Mononuclear cell (primary cell): ENCODE measurements at regions not wholly inside any gene's neighbourhood (a gene's known extent, or its start where the extent isn't known, plus 50 kb on each side); places are given as distances from the start of the nearest gene placed in this dataset.

ENCODE experiments used
- H3K27me3 ChIP-seq: 2 replicates; pipeline ENCODE4 v1.6.0; 2011; ENCODE audit warnings: low read length, control low read depth; ENCODE audit not compliant: insufficient read depth
- H3K4me1 ChIP-seq: 2 replicates; pipeline ENCODE4 v1.5.1; 2011; ENCODE audit warnings: mild to moderate bottlenecking, low read length, control low read depth; ENCODE audit not compliant: insufficient read depth
- H3K4me3 ChIP-seq: 2 replicates; pipeline ENCODE4 v1.5.1; 2011; ENCODE audit warnings: mild to moderate bottlenecking, low read length, moderate library complexity
- H3K9me3 ChIP-seq: 2 replicates; pipeline ENCODE4 v1.5.1; 2011; ENCODE audit warnings: low read depth, mild to moderate bottlenecking, control low read depth, low read length

DNA sequence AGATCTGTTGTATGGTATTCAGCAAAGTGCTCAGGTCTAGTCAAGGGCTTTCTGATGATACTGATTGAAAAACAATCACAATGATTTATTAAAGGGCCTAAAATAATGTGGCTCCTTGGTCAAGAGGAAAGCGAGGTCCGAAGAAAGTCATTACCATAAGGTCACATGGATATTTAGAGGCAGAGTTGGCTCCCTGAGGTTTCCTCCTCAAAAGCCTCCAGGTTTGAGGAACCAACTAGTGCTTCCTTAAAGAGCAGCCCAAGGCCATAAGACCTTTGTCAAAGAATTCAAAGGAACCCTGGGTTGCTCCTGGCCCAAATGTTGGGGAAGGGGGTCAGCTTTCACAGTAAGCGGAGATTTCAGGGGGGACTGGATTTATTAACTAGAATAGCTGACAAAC lies 280.7 kb upstream of the ATP5MC3 start:
- no peaks in the 10 kb centered on the region for H3K27me3 ChIP-seq
- H3K4me3 ChIP-seq = no peak overlapping the region
- H3K4me1 ChIP-seq = peaks cover 21% of the 10 kb centered on the region
- no peaks in the 10 kb centered on the region for H3K9me3 ChIP-seq

DNA sequence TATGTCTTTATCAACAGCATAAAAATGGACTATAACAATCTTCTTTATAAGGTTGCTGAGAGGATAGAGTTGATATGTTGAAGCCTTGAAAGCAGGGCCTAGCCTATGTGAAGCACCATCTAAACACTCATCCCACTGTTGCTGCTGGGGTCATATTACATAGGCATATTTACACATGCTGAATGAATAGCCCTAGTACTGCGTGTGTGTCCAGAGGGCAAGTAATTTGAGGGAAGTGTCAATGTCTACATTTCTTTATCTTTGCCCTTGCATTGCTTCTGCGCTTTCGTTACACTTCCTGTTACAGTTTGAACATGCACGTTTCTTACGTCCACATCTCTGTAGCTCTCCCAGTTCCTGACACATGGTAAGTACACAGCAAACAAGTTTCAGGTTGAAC lies 280.3 kb upstream of the ATP5MC3 start:
- peaks cover 21% of the 10 kb centered on the region for H3K4me1 ChIP-seq
- H3K27me3 ChIP-seq = no peaks in the 10 kb centered on the region
- no peak overlapping the region for H3K4me3 ChIP-seq
- no peaks in the 10 kb centered on the region for H3K9me3 ChIP-seq

DNA sequence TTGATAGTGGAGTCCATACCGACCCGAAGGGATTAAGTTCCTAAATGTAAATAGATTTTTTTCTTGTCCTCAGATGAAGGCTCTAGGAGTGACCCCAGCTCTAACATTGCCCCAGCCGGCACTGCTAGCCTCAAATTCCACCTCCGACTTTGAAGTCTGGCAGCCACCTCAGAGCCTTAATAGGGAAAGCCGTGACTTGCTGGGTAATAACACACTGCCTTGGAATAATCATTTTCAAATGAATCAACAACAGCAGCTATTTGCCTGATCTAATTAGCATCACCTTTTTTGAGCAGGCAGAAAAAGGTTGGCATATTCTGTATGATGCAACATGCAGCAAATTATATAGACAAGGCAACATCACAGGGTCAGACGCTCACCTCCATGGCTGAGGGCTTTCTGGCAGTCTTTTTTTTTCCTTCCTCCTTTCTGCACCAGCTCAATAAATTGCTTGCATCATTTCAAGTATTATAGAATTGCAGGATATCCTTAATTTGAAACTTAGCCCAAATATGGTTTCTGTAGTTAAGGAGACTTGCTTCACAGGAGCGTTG lies 276.5 kb upstream of the ATP5MC3 start:
- Histone ChIP-seq H3K4me1 (peaks cover 9% of the 10 kb centered on the region), H3K4me3 (no peak overlapping the region), H3K27me3 (no peaks in the 10 kb centered on the region), H3K9me3 (no peaks in the 10 kb centered on the region)

DNA sequence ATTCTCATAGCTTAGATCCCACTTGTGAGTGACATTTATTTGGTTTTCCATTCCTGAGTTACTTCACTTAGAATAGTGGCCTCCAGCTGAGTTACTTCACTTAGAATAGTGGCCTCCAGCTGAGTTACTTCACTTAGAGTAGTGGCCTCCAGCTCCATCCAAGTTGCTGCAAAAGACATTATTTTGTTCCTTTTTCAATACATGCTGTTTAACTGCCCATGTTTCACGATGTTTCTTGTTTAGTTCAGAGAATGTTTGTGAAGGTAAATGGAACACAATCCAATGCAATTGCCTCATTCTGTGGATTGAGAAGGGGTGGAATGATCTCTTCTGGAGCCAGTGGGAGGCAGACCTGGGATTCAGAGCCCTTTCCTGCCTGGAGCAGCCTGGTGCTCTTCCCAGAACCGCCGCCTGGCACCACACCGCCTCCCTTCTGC lies 273.5 kb upstream of the ATP5MC3 start:
- Histone ChIP-seq H3K4me3 (no peak overlapping the region), H3K27me3 (no peaks in the 10 kb centered on the region), H3K9me3 (no peaks in the 10 kb centered on the region), H3K4me1 (no peaks in the 10 kb centered on the region)

DNA sequence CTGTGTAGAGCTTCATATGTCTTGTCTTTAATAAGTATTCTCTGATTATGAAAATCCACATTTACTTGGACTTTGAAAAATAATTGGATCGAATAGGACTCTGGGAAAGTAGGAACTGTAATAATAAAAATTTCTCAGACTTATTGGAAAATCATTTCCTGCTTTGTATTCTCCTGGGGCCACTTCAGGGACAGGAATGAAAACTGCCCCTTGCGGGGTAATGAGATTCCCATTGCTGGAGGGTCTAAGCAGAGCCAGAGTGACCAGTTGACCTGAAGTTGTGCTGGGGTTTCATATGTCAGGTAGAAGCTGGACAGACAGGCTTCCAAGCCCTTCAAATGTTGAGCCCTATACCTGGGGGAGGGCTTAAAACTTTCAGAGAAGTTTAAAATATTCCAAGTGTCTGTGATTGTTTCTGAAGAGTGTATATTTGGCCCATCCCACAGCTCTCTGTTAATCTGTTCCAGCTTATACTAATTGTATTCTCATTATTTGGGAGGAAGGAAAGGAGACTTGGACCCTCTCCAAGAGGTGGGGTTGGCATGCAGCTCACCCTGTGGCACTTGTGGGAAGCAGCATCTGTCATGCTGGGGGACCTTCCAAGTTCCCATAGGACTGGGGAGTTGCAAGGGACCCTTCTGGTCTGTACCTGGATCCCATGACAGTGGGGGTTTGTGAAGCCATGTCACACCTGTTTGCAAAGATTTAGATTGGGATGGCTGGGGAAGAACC lies 268.7 kb upstream of the ATP5MC3 start:
- H3K9me3 ChIP-seq = no peaks in the 10 kb centered on the region
- no peaks in the 10 kb centered on the region for H3K4me1 ChIP-seq
- no peaks in the 10 kb centered on the region for H3K27me3 ChIP-seq
- no peak overlapping the region for H3K4me3 ChIP-seq

DNA sequence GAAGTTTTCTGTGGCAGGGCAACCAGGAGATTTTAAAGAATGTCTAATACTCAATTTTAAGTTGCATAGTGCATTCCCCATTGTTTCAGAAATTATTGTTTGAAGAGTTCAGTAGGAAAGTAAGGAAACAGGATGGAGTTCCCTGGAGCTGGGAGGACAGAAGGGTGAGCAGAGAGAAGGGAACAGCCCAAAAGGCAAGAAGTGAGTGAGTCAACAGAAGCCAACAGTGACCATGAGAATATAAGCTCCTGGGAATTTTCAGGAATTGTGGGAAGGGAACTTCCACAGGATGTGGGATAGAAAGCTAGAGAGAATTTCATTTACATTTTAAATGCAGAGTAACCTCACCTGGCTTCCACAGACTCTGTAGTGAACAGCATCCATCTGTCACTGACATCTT lies 268.1 kb upstream of the ATP5MC3 start:
- H3K9me3 ChIP-seq = no peaks in the 10 kb centered on the region
- H3K4me1 ChIP-seq = no peaks in the 10 kb centered on the region
- no peak overlapping the region for H3K4me3 ChIP-seq
- H3K27me3 ChIP-seq = no peaks in the 10 kb centered on the region

DNA sequence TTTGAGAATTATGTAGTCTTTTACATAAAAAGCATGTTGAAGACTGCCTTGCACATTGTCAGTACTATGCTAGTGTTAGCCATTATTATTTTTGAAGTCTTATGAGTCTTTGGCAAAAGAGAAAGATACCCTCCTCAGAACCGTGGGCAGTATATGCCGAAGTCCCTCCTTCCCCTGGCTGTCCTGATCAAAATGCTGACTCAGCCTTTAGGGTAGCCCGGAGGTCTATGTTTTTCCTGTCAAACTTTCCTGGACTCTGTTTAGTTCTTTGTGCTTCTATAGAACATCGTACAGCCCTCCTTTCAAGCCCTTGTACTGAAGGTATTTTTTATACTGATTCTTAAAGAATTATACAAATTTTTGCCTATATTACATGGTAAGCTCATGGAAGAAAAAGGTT lies 264.7 kb upstream of the ATP5MC3 start:
- no peaks in the 10 kb centered on the region for H3K4me1 ChIP-seq
- no peaks in the 10 kb centered on the region for H3K27me3 ChIP-seq
- no peak overlapping the region for H3K4me3 ChIP-seq
- H3K9me3 ChIP-seq = no peaks in the 10 kb centered on the region

DNA sequence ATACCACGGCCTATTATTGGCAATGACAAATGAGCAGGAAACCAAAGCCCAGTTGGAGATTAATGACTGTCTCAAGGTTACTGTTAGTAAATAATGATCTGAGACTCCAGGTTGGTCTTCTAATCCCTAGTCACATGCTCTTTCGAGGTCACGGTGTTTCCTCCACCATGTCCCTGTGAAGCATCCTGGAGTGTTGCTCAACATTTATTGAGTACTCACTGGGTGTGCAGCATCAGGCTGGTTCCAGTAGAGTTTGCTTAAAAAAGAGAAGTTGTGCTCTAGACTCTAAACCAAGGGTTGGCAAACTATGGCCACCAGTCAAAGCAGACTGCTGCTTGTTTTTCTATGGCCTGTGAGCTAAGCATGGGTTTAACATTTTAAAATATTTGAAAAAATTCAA lies 263.8 kb upstream of the ATP5MC3 start:
- Histone ChIP-seq H3K27me3 (no peaks in the 10 kb centered on the region), H3K4me1 (no peaks in the 10 kb centered on the region), H3K9me3 (no peaks in the 10 kb centered on the region), H3K4me3 (no peak overlapping the region)

DNA sequence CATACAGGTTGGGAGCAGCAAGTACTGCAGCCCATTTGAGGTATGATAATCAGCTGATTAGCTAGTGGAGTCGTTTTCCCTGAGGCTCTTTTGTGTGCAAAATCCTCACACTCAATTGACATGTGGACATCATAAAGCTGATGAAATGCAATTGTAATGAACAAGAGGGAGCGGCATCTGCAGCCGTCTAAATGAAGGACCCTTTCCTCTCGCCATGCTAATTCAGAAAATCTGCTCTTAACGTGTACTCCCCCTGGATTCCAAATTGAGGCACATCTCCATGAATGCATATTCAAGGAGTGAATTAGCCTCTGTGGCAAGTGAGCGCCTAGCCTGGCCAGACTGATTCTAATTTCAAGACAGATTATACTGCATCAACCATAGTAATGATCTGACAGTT lies 260.9 kb upstream of the ATP5MC3 start:
- no peaks in the 10 kb centered on the region for H3K27me3 ChIP-seq
- no peak overlapping the region for H3K4me3 ChIP-seq
- H3K9me3 ChIP-seq = no peaks in the 10 kb centered on the region
- no peaks in the 10 kb centered on the region for H3K4me1 ChIP-seq

DNA sequence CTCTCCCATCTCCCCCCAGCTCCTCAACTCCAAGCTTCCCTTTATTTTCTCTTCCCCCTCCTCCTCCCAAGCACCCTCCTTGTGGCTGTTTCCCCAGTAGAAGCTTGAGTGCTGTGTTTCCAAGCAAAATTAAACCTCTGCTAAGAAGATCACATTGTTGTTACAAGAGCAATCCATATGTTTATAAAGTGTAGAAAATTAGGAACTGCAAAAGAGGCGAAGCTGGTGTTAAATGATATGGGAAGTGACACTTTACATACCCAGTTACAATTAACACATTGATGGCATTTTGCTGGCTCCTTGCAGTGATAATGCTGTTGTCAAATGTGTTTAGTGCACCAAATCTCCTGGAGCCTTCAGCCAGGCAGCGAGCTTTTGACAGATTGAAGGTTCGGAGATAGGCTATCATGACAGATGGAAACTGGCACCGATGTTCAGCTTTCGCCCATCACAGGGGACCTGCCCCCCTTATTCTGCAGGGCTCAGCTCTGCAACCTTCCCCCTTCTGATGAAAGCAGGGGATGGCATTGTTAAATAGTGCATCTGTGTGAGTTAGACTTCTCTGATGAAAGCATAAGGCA lies 259.8 kb upstream of the ATP5MC3 start:
- Histone ChIP-seq H3K9me3 (no peaks in the 10 kb centered on the region), H3K4me1 (no peaks in the 10 kb centered on the region), H3K27me3 (no peaks in the 10 kb centered on the region), H3K4me3 (no peak overlapping the region)

DNA sequence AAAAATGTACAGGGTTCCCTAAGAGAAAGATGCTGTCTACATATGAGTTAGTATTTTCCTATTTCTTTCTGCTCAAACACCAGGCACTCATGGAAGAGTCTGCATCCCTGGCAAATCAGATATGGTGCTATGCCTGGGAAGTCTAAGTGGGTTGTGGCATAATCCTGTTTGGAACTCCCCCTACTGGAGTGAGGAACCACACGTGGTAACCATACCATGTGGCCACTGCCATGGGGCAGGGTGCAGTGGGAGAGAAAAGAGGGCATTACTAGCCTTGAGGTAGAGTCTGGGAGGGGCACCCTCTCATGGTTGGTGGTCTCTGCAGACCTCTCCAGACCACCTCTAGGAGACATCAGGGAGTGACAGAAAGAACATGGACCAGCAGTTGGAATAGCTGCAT lies 257.9 kb upstream of the ATP5MC3 start:
- H3K4me1 ChIP-seq = no peaks in the 10 kb centered on the region
- no peaks in the 10 kb centered on the region for H3K9me3 ChIP-seq
- H3K27me3 ChIP-seq = no peaks in the 10 kb centered on the region
- no peak overlapping the region for H3K4me3 ChIP-seq

DNA sequence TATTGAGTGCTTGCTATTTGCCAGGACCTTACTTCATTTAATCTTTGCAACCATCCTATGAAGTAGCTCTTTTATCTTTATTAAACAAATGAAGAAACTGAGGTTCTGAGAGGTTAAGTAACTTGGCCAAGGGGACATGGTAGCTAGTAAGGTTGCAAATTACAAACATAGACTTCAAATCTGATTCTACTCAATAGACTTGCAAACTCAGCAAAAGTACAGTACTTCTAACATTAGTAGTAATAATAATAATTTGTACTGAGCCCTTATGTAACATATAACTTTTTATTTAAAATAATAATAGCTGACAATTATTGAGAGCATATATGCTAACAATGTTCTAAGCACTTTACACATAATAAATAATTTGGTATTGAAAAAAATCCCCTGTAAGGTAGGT lies 255.7 kb upstream of the ATP5MC3 start:
- no peak overlapping the region for H3K4me3 ChIP-seq
- H3K27me3 ChIP-seq = no peaks in the 10 kb centered on the region
- H3K4me1 ChIP-seq = no peaks in the 10 kb centered on the region
- H3K9me3 ChIP-seq = no peaks in the 10 kb centered on the region

DNA sequence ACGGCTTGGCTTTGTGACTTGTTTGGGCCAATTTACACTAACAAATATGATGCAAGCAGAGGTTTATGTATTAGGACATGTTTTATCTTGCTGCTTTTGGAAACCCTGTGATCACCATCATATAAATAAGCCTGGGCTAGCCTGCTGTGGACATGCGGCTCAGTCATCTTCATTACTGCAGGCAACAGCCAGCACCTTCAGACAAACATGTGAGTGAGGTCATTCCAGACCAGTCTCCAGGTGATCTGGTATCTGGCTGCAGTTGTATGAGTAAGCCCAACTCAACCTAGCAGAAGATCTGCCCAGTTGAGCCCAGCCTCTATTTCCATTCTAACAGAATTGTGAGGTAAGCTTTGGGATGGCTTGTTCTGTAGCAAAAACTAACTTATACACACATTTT lies 254.6 kb upstream of the ATP5MC3 start:
- H3K4me1 ChIP-seq = no peaks in the 10 kb centered on the region
- no peak overlapping the region for H3K4me3 ChIP-seq
- no peaks in the 10 kb centered on the region for H3K9me3 ChIP-seq
- H3K27me3 ChIP-seq = no peaks in the 10 kb centered on the region

DNA sequence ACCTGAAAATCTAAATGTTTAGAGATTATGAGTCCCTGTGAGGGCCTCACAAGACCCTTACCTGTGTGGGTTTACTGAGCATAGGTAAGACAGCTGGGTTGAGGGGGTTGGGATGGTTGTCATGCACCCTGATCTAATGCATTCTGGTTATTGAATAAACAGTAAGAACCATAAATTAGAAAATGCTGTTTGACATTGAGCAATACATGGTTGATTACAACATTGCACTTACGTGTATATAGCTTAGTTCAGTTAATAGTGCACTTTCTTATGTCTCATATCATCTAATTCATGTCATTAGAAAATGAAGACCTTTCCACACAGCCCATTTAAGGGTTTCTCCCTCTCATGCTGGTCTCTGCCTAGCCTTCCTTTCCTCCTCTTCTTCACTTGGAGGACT lies 253.5 kb upstream of the ATP5MC3 start:
- Histone ChIP-seq H3K4me1 (no peaks in the 10 kb centered on the region), H3K27me3 (no peaks in the 10 kb centered on the region), H3K4me3 (no peak overlapping the region), H3K9me3 (no peaks in the 10 kb centered on the region)

DNA sequence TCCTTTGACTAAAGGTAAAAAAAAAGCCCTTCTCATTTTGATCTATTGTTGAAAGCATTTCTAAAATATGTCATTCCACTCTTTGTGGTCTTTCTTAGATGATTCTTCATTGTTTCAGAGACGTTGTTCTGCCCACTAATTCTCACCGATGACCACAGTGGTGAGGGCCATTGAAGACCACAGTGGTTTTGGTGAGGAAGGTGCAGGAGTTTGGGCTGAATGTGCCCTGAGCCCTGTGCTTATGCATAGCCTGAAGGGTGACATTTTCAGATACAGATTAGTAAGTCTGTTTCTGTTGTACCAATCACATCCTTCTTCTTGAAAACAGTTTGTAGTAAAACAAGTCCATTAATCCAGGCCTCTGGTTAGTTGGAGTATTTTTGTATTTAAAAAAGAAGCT lies 251.3 kb upstream of the ATP5MC3 start:
- H3K27me3 ChIP-seq = no peaks in the 10 kb centered on the region
- H3K9me3 ChIP-seq = no peaks in the 10 kb centered on the region
- no peak overlapping the region for H3K4me3 ChIP-seq
- no peaks in the 10 kb centered on the region for H3K4me1 ChIP-seq

DNA sequence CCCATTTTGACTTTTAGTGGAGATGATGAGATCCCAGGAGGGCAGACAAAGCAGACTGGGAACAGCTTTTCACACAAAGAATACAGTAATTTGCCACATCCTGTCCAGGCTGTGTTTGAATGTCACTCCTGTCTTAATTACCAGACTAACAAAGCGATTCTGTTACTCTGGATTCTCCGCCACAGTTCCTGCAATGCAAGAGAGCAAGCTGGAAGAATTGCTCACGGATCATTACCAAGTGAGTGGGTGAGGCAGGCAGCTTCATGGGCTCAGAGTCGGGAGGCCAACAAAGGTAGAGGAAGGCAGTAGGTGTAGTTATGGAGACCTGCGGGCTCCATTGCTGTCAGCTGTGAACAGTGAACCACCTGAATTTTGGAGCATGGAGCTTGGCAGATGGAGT lies 250.5 kb upstream of the ATP5MC3 start:
- Histone ChIP-seq H3K4me3 (no peak overlapping the region), H3K27me3 (no peaks in the 10 kb centered on the region), H3K4me1 (no peaks in the 10 kb centered on the region), H3K9me3 (no peaks in the 10 kb centered on the region)
